ENCODE measurements at regions not wholly inside any gene's neighbourhood (a gene's known extent, or its start where the extent isn't known, plus 50 kb on each side); places are given as distances from the start of the nearest gene placed in this dataset.

DNA sequence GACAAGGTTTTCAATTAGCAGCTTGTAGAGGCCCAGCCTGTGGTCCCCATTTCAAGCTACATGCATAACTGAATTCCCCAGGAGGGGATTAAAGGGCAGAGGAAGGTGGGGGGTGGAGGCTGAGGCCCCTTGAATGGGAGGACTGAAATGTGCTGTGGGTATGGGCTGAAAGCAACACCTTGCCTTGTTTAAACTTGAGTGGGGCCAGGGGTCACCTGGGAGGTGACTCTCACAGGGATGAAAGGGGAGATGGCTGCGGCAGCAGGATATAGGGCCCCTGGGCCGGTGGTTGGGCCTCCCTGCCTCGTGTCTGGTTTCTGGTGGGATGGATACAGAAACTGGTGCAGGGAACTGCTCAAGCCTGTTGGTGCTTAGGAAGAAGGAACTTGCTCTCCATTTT lies 225.9 kb upstream of the SPRED2 start:
- TF ChIP-seq, protein P1, sequence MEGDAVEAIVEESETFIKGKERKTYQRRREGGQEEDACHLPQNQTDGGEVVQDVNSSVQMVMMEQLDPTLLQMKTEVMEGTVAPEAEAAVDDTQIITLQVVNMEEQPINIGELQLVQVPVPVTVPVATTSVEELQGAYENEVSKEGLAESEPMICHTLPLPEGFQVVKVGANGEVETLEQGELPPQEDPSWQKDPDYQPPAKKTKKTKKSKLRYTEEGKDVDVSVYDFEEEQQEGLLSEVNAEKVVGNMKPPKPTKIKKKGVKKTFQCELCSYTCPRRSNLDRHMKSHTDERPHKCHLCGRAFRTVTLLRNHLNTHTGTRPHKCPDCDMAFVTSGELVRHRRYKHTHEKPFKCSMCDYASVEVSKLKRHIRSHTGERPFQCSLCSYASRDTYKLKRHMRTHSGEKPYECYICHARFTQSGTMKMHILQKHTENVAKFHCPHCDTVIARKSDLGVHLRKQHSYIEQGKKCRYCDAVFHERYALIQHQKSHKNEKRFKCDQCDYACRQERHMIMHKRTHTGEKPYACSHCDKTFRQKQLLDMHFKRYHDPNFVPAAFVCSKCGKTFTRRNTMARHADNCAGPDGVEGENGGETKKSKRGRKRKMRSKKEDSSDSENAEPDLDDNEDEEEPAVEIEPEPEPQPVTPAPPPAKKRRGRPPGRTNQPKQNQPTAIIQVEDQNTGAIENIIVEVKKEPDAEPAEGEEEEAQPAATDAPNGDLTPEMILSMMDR (IDR thresholded peaks at IDR 0.05): no peak
- TF ChIP-seq POLR2A (IDR thresholded peaks at IDR 0.05): no peak
